Body of pancreas (tissue), 4 donors: ENCODE measurements at regions not wholly inside any gene's neighbourhood (a gene's known extent, or its start where the extent isn't known, plus 50 kb on each side); places are given as distances from the start of the nearest gene placed in this dataset.

ENCODE experiments used
- ATAC-seq: fragments of 150-250 bp; one replicate; pipeline ENCODE4 v1.9.1; 2016
- DNase-seq, 4 donors: peaks; one replicate each; pipeline ENCODE4 v3.0.0-alpha.2; 2019
- H3K27ac ChIP-seq, 4 donors: fragments of 200-600 bp; sonication (generic); 1 replicate in 3 of 4; 2 replicates in 1 of 4; pipeline versions ENCODE4 v1.5.1 to v1.6.1; 2016 to 2019; ENCODE audit warnings: mild to moderate bottlenecking in 1 of 4, mixed read lengths in 1 of 4, moderate library complexity in 1 of 4
- H3K27me3 ChIP-seq, 2 donors: fragments of 200-600 bp; sonication (generic); one replicate each; pipeline ENCODE4 v1.6.0; 2016; ENCODE audit warnings: mild to moderate bottlenecking in 1 of 2
- H3K36me3 ChIP-seq, 2 donors: fragments of 200-600 bp; sonication (generic); replicated peaks in 1 of 2; 2 replicates each; pipeline ENCODE4 v1.5.1; 2016; ENCODE audit warnings: low read depth in 2 of 2; ENCODE audit not compliant: insufficient read depth in 1 of 2
- H3K4me1 ChIP-seq: fragments of 200-600 bp; sonication (generic); one replicate; pipeline ENCODE4 v1.6.0; 2016
- H3K4me3 ChIP-seq, 2 donors: fragments of 200-600 bp; sonication (generic); 1 replicate in 1 of 2; 2 replicates in 1 of 2; pipeline ENCODE4 v1.5.1; 2016 to 2019
- H3K9me3 ChIP-seq, 3 donors: fragments of 200-600 bp; sonication (generic); 1 replicate in 2 of 3; 2 replicates in 1 of 3; pipeline ENCODE4 v1.5.1; 2016
- POLR2A ChIP-seq, 3 donors: fragments of 450-650 bp; IDR thresholded peaks; one replicate each; pipeline ENCODE4 v1.6.1; 2016; ENCODE audit warnings: antibody characterized with exemption in 3 of 3, mild to moderate bottlenecking in 2 of 3
- WGBS, 2 donors: methylation state at CpG; one replicate each; pipeline ENCODE4 v1.1.5; 2017; 5-methylcytosine and 5-hydroxymethylcytosine counted together
- intact Hi-C: fragments of 100-400 bp; cut with DNase I; formaldehyde crosslinking; loops from one replicate; pipeline ENCODE4 v1.15.1; 2023
- TF ChIP-seq, protein P1 (sequence below), 7 experiments: fragments of 450-650 bp in 4 of 7; fragments of 200-600 bp in 3 of 7; sonication (generic) in 3 of 7; IDR thresholded peaks; one replicate each; pipeline ENCODE4 v1.5.1; 2016 to 2019; ENCODE audit warnings: antibody characterized with exemption in 7 of 7

GRCh38 chr11:25298450-25298849 lies 801.6 kb downstream of the LUZP2 start:
- no peak for DNase-seq
- no peak for ATAC-seq
- Histone ChIP-seq H3K27ac (no peak overlapping the region), H3K36me3 (no peaks in the 10 kb centered on the region), H3K4me3 (no peak overlapping the region), H3K4me1 (no peaks in the 10 kb centered on the region), H3K27me3 (no peaks in the 10 kb centered on the region), H3K9me3 (no peaks in the 10 kb centered on the region)
- TF ChIP-seq, protein P1, sequence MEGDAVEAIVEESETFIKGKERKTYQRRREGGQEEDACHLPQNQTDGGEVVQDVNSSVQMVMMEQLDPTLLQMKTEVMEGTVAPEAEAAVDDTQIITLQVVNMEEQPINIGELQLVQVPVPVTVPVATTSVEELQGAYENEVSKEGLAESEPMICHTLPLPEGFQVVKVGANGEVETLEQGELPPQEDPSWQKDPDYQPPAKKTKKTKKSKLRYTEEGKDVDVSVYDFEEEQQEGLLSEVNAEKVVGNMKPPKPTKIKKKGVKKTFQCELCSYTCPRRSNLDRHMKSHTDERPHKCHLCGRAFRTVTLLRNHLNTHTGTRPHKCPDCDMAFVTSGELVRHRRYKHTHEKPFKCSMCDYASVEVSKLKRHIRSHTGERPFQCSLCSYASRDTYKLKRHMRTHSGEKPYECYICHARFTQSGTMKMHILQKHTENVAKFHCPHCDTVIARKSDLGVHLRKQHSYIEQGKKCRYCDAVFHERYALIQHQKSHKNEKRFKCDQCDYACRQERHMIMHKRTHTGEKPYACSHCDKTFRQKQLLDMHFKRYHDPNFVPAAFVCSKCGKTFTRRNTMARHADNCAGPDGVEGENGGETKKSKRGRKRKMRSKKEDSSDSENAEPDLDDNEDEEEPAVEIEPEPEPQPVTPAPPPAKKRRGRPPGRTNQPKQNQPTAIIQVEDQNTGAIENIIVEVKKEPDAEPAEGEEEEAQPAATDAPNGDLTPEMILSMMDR (IDR thresholded peaks at IDR 0.05) = no peak
- TF ChIP-seq POLR2A (IDR thresholded peaks at IDR 0.05) = no peak
- intact Hi-C loops = no loop called here
- WGBS, 2 donors = 80 to 86% methylated on average over 2 of the region's 2 CpGs

DNA sequence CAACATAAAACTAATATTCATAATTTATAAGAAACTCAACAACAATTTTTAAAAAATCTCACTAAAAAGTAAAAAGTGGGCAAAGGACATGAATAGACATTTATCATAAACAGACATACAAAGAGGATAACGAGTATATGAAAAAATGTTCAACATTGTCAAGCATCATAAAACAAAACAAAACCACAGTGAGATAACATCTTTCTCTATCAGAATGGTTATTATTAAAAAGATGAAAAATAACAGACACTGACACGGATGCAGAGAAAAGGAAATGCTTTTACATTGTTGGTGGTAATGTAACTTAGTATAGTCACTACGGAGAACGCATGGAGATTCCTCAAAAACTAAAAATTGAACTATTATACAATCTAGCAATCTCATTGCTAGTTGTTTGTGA lies 813.0 kb downstream of the LUZP2 start:
- H3K4me3 ChIP-seq = no peak overlapping the region
- intact Hi-C loops = no loop called here
- 66 to 68% methylated on average over 4 of the region's 4 CpGs for WGBS, 2 donors
- TF ChIP-seq, protein P1 (IDR thresholded peaks at IDR 0.05) = no peak
- TF ChIP-seq POLR2A (IDR thresholded peaks at IDR 0.05) = no peak
- H3K36me3 ChIP-seq = no peaks in the 10 kb centered on the region
- H3K4me1 ChIP-seq = no peaks in the 10 kb centered on the region
- DNase-seq (no peak), ATAC-seq (no peak)
- H3K9me3 ChIP-seq = no peaks in the 10 kb centered on the region
- no peak overlapping the region for H3K27ac ChIP-seq
- H3K27me3 ChIP-seq = no peaks in the 10 kb centered on the region

GRCh38 chr11:25317216-25317615 lies 820.4 kb downstream of the LUZP2 start:
- no peaks in the 10 kb centered on the region for H3K27me3 ChIP-seq
- no peak overlapping the region for H3K4me3 ChIP-seq
- intact Hi-C loops = no loop called here
- H3K9me3 ChIP-seq = no peaks in the 10 kb centered on the region
- no peak for DNase-seq
- H3K27ac ChIP-seq = no peak overlapping the region
- no peaks in the 10 kb centered on the region for H3K36me3 ChIP-seq
- 52 to 60% methylated on average over 2 of the region's 2 CpGs for WGBS, 2 donors
- no peak for ATAC-seq
- H3K4me1 ChIP-seq = no peaks in the 10 kb centered on the region
- TF ChIP-seq, protein P1 (IDR thresholded peaks at IDR 0.05) = no peak
- TF ChIP-seq POLR2A (IDR thresholded peaks at IDR 0.05) = no peak

DNA sequence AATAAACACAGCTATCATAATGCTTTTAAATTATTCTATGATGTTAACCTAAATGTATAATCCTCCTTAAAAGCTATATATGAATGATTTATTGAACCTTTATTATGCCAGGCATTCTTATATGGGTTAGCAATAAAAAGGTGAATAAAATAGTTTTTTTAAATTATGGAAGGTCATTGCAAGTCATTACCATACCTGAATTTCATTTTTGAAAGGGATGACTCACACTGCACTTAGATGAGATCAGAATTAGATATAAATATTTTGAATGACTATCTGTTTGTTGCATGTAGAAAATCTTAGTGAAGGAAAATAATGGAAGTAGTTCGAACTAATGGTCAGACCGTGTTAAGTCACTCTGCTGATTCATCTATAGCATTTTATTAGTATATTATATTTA lies 822.3 kb downstream of the LUZP2 start:
- Histone ChIP-seq H3K36me3 (no peaks in the 10 kb centered on the region), H3K9me3 (no peaks in the 10 kb centered on the region), H3K27me3 (no peaks in the 10 kb centered on the region), H3K4me1 (no peaks in the 10 kb centered on the region), H3K27ac (no peak overlapping the region), H3K4me3 (no peak overlapping the region)
- intact Hi-C loops = no loop called here
- no peak for TF ChIP-seq POLR2A (IDR thresholded peaks at IDR 0.05)
- TF ChIP-seq, protein P1 (IDR thresholded peaks at IDR 0.05) = no peak
- DNase-seq (no peak), ATAC-seq (no peak)
- 68 to 74% methylated on average over 2 of the region's 2 CpGs for WGBS, 2 donors

DNA sequence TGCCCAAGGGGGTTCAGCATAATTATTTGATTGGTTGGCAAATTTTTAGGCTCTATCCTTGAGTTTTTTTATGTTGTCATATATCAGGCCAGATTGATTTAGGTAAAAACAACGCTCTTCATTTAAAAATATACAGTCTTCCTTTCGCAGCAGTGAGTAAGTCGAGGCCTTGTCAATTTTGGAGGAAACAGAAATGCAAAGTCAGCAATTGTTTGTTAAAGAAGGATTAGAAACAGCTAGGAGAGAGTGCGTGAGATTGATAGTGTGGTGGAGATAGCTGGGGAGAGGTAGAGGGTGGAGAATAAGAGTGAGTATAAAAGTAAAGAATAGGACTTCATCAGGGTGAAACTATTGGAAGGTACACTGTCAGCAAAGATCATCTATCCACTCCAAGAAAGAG lies 830.8 kb downstream of the LUZP2 start:
- TF ChIP-seq, protein P1 (IDR thresholded peaks at IDR 0.05) = no peak
- TF ChIP-seq POLR2A (IDR thresholded peaks at IDR 0.05) = no peak
- H3K4me3 ChIP-seq = no peak overlapping the region
- H3K36me3 ChIP-seq = no peaks in the 10 kb centered on the region
- no peak overlapping the region for H3K27ac ChIP-seq
- WGBS, 2 donors = 51 to 59% methylated on average over 4 of the region's 4 CpGs
- ATAC-seq (no peak), DNase-seq (no peak)
- H3K4me1 ChIP-seq = no peaks in the 10 kb centered on the region
- no peaks in the 10 kb centered on the region for H3K9me3 ChIP-seq
- intact Hi-C loops = no loop called here
- no peaks in the 10 kb centered on the region for H3K27me3 ChIP-seq
